ENCODE measurements at regions not wholly inside any gene's neighbourhood (a gene's known extent, or its start where the extent isn't known, plus 50 kb on each side); places are given as distances from the start of the nearest gene placed in this dataset.

DNA sequence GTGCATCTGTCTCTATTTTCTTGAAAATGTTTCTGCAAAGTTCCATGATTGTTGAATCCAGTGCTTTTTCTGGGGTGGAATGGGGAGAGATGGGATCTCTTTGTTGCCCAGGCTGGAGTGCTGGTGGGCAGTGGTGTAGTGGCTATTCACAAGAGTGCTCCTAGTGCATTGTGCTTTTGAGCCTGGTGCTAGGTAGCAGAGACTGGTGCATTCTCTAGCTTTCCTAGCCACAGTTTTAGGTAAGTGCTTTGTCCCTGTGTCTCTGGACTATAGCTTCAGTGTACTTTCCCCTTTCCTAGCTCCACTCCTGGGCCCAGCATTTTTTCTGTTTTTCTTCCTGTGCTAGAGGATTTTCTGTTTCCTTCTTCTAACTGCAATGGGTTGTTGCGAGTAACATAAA is 825.6 kb downstream of the SLITRK6 start:
- ChIA-PET CTCF (no interaction called here), POLR2A (ENCODE audit: unreplicated experiment) (no interaction called here)
- H3F3A ChIP-seq (ENCODE audit: insufficient read depth, low read depth), result no peaks in the 10 kb centered on the region
- H3K79me2 ChIP-seq (ENCODE audit: low read depth), result no peaks in the 10 kb centered on the region
- no peaks in the 10 kb centered on the region for H4K20me1 ChIP-seq (ENCODE audit: insufficient read depth)
- BruUV-seq (replicated peaks), result no TSS peak
- no peak overlapping the region for H3K27ac ChIP-seq
- no peaks in the 10 kb centered on the region for H3K4me1 ChIP-seq (replicated peaks; ENCODE audit: insufficient read depth)
- H3K4me3 ChIP-seq, result no peak overlapping the region
- no peaks in the 10 kb centered on the region for H3K9me3 ChIP-seq (ENCODE audit: insufficient read depth, low read depth)
- DNase-seq, result no peak
- no peak overlapping the region for H3K4me2 ChIP-seq
- no peaks in the 10 kb centered on the region for H3K27me3 ChIP-seq (ENCODE audit: insufficient read depth, low read depth)
- intact Hi-C loops (cut with micrococcal nuclease; ENCODE audit: unreplicated experiment), result no loop called here
- no peak overlapping the region for H2AFZ ChIP-seq
- no peaks in the 10 kb centered on the region for H3K9me2 ChIP-seq (ENCODE audit: insufficient read depth)
- TF ChIP-seq, protein P1, sequence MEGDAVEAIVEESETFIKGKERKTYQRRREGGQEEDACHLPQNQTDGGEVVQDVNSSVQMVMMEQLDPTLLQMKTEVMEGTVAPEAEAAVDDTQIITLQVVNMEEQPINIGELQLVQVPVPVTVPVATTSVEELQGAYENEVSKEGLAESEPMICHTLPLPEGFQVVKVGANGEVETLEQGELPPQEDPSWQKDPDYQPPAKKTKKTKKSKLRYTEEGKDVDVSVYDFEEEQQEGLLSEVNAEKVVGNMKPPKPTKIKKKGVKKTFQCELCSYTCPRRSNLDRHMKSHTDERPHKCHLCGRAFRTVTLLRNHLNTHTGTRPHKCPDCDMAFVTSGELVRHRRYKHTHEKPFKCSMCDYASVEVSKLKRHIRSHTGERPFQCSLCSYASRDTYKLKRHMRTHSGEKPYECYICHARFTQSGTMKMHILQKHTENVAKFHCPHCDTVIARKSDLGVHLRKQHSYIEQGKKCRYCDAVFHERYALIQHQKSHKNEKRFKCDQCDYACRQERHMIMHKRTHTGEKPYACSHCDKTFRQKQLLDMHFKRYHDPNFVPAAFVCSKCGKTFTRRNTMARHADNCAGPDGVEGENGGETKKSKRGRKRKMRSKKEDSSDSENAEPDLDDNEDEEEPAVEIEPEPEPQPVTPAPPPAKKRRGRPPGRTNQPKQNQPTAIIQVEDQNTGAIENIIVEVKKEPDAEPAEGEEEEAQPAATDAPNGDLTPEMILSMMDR (conservative IDR thresholded peaks at IDR 0.05), result no peak
- no peak for TF ChIP-seq EZH2 (IDR thresholded peaks at IDR 0.05; ENCODE audit: low read depth)
- H3K36me3 ChIP-seq (ENCODE audit: low read depth), result no peaks in the 10 kb centered on the region

DNA sequence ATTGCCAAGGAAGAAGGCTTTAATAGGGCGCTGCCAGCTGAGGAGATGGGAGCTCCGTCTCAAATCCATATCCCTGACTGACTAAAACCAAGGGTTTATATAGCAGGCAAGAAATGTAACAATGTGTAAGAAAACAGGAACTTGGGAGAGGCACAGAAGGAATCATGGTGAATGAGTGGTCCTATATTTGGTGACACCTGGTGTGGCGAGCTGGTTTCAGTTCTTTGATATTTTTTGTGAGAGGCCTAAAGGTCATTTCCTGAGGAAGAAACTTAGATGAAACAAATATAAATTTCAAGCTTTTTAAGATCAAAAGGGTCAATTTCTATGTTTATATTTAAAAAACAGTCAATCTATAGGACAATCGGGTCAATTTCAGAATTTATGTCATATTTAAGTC is 826.3 kb downstream of the SLITRK6 start:
- H3K4me2 ChIP-seq, result no peak overlapping the region
- no peaks in the 10 kb centered on the region for H3K79me2 ChIP-seq (ENCODE audit: low read depth)
- H3K9me2 ChIP-seq (ENCODE audit: insufficient read depth), result no peaks in the 10 kb centered on the region
- no peak overlapping the region for H3K27ac ChIP-seq
- intact Hi-C loops (cut with micrococcal nuclease; ENCODE audit: unreplicated experiment), result no loop called here
- H3K9me3 ChIP-seq (ENCODE audit: insufficient read depth, low read depth), result no peaks in the 10 kb centered on the region
- BruUV-seq (replicated peaks), result no TSS peak
- DNase-seq, result no peak
- no peaks in the 10 kb centered on the region for H3K36me3 ChIP-seq (ENCODE audit: low read depth)
- H3K4me1 ChIP-seq (replicated peaks; ENCODE audit: insufficient read depth), result no peaks in the 10 kb centered on the region
- no peak overlapping the region for H2AFZ ChIP-seq
- H4K20me1 ChIP-seq (ENCODE audit: insufficient read depth), result no peaks in the 10 kb centered on the region
- no peak for TF ChIP-seq EZH2 (IDR thresholded peaks at IDR 0.05; ENCODE audit: low read depth)
- TF ChIP-seq, protein P1 (conservative IDR thresholded peaks at IDR 0.05), result no peak
- no peaks in the 10 kb centered on the region for H3F3A ChIP-seq (ENCODE audit: insufficient read depth, low read depth)
- H3K27me3 ChIP-seq (ENCODE audit: insufficient read depth, low read depth), result no peaks in the 10 kb centered on the region
- ChIA-PET CTCF (no interaction called here), POLR2A (ENCODE audit: unreplicated experiment) (no interaction called here)
- H3K4me3 ChIP-seq, result no peak overlapping the region

DNA sequence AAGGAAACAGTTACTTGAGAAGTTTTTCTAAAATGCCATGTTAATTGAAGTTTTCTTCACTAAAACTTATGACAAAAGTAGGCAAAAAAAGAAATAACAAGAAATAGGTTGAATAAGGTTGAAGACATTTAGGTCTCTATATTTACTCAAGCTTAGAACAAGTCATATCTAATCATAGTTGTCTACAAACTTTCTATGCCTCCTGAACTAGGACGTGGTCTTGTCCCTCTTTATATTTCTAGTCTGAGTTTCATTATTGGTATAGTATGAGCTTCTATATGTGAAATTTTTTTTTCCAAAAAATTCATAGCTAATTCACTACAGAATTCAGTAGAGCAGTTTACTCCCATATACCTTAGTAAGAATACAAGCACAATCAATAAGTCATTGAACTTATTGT is 836.4 kb downstream of the SLITRK6 start:
- Histone ChIP-seq H3K79me2 (ENCODE audit: low read depth) (no peaks in the 10 kb centered on the region), H3K27me3 (ENCODE audit: insufficient read depth, low read depth) (no peaks in the 10 kb centered on the region), H3K27ac (no peak overlapping the region), H3K4me3 (no peak overlapping the region), H3K9me3 (ENCODE audit: insufficient read depth, low read depth) (no peaks in the 10 kb centered on the region), H3F3A (ENCODE audit: insufficient read depth, low read depth) (no peaks in the 10 kb centered on the region), H2AFZ (no peak overlapping the region), H4K20me1 (ENCODE audit: insufficient read depth) (no peaks in the 10 kb centered on the region), H3K36me3 (ENCODE audit: low read depth) (no peaks in the 10 kb centered on the region), H3K4me2 (no peak overlapping the region), H3K9me2 (ENCODE audit: insufficient read depth) (no peaks in the 10 kb centered on the region), H3K4me1 (replicated peaks; ENCODE audit: insufficient read depth) (no peaks in the 10 kb centered on the region)
- no TSS peak for BruUV-seq (replicated peaks)
- CTCF ChIA-PET, result no interaction called here
- DNase-seq, result no peak
- TF ChIP-seq EZH2 (IDR thresholded peaks at IDR 0.05; ENCODE audit: low read depth), result no peak
- TF ChIP-seq, protein P1 (conservative IDR thresholded peaks at IDR 0.05), result no peak
- intact Hi-C loops (cut with micrococcal nuclease; ENCODE audit: unreplicated experiment), result no loop called here
- POLR2A ChIA-PET (ENCODE audit: unreplicated experiment), result no interaction called here

Data from PC-9 (cell line).